GM10248 (cell line): ENCODE measurements at regions not wholly inside any gene's neighbourhood (a gene's known extent, or its start where the extent isn't known, plus 50 kb on each side); places are given as distances from the start of the nearest gene placed in this dataset.

Experiments
- CTCF ChIA-PET: fragments of 300-600 bp; sonication (Branson Sonifier 250); formaldehyde crosslinking; extraction: SDS; loops from one replicate; lab custom pipeline; 2021; ENCODE audit warnings: antibody characterized with exemption; lab: Yijun Ruan, JAX
- POLR2A ChIA-PET: fragments of 350-650 bp; sonication (Branson Sonifier 250); formaldehyde crosslinking; extraction: SDS; loops from one replicate; lab custom pipeline; 2020; ENCODE audit warnings: antibody characterized with exemption; lab: Yijun Ruan, JAX
- DNase-seq: peaks from one replicate; pipeline ENCODE4 v3.0.0; 2012; ENCODE audit errors: extremely low spot score
- TF ChIP-seq, protein P1 (sequence below): IDR thresholded peaks from 2 replicates; pipeline ENCODE4 v1.5.1; 2012; ENCODE audit warnings: mild to moderate bottlenecking, low read depth; ENCODE audit errors: extremely low read depth, missing control alignments, control extremely low read depth

GRCh38 chr2:182559623-182560022, 132.8 kb upstream of the PDE1A start:
- no peak for DNase-seq
- ChIA-PET POLR2A (no interaction called here), CTCF (interaction anchor here (1.3 kb wide), 1 partner anchor 9 kb away, joined by 6 read pairs; no protein-coding TSS in a partner anchor)
- TF ChIP-seq, protein P1, sequence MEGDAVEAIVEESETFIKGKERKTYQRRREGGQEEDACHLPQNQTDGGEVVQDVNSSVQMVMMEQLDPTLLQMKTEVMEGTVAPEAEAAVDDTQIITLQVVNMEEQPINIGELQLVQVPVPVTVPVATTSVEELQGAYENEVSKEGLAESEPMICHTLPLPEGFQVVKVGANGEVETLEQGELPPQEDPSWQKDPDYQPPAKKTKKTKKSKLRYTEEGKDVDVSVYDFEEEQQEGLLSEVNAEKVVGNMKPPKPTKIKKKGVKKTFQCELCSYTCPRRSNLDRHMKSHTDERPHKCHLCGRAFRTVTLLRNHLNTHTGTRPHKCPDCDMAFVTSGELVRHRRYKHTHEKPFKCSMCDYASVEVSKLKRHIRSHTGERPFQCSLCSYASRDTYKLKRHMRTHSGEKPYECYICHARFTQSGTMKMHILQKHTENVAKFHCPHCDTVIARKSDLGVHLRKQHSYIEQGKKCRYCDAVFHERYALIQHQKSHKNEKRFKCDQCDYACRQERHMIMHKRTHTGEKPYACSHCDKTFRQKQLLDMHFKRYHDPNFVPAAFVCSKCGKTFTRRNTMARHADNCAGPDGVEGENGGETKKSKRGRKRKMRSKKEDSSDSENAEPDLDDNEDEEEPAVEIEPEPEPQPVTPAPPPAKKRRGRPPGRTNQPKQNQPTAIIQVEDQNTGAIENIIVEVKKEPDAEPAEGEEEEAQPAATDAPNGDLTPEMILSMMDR, result no peak

DNA sequence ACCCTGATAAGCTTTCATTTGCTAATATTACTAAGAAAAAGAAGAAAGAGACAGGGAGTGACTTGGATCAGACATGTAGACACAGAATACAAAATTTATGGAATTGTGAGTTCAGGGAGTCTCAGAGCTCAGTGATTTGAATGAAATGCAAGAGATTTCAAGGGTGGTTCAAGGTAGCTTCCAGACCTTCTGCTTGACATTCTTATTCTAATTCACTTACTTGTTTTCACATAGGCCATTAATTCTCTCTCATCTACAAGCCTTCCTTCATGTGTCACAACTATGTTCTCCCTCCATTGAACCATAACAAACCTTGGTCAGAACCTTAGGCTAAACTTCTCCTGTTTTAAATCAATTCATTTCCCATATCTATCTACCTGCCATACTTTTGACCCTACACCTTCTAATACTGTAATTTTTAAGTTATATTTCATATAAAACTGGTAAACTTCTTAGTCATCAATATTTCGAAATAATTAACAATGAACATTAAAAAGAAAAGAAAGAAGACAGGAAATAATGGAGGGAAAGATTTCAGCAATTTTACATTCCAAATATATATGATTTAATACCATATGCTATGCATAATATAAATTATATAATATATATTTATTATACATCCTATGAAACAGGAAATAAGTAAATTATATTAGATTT, 139.2 kb upstream of the PDE1A start:
- POLR2A ChIA-PET, result no interaction called here
- DNase-seq, result no peak
- CTCF ChIA-PET, result no interaction called here
- TF ChIP-seq, protein P1, result no peak

GRCh38 chr2:182573553-182573952, 142.5 kb upstream of the DNAJC10 start:
- CTCF ChIA-PET, result no interaction called here

GRCh38 chr2:182577816-182578215, 138.2 kb upstream of the DNAJC10 start:
- no peak for DNase-seq
- POLR2A ChIA-PET, result interaction anchor here (0.7 kb wide), 1 partner anchor 243 kb away, joined by 3 read pairs; no protein-coding TSS in a partner anchor
- CTCF ChIA-PET, result no interaction called here
- TF ChIP-seq, protein P1, result no peak

More at GRCh38 chr2:182573553-182573952, 142.5 kb upstream of the DNAJC10 start:
- POLR2A ChIA-PET, result interaction anchor here (0.6 kb wide), 1 partner anchor 149 kb away, joined by 4 read pairs; no protein-coding TSS in a partner anchor
- TF ChIP-seq, protein P1, result no peak
- no peak for DNase-seq

DNA sequence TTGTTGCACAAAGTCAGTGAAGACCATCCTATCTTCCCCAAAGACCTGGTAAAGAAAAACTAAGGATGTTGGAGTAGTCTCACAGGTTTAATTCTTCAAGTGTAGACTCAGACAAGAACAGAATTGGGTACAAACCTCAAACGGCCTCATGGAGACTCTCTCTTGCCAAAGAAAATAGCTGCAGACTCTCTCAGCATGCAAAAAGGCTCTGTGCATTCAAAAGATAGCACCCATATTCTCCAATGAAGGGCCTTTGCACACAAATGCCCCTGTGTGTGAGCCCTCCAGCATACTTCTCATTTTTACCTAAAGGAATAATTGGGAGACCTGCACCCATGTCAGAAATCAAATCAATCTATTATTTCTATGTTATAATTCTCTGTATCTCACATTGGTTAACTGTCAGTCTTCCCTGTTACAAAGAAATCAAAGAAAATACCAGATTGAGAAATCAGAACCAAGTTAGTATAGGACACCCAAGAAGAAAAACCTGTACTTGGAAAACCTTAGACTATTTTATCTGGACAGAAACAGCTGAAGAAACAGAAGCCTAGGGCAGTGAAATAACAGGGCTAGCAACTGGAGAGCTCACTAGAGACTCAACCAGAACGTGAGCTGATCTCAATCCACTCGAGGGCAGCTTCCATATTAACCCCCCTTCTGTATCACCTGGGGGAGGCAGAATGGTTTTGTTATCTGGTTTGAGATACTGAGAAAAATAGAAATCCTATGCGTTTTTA, 134.7 kb upstream of the DNAJC10 start:
- POLR2A ChIA-PET, result no interaction called here
- CTCF ChIA-PET, result interaction anchor here (1.2 to 1.8 kb wide), 3 partner anchors 11 to 28 kb away, joined by 3 to 7 read pairs (median 4); no protein-coding TSS in a partner anchor
- TF ChIP-seq, protein P1, result no peak
- DNase-seq, result no peak

DNA sequence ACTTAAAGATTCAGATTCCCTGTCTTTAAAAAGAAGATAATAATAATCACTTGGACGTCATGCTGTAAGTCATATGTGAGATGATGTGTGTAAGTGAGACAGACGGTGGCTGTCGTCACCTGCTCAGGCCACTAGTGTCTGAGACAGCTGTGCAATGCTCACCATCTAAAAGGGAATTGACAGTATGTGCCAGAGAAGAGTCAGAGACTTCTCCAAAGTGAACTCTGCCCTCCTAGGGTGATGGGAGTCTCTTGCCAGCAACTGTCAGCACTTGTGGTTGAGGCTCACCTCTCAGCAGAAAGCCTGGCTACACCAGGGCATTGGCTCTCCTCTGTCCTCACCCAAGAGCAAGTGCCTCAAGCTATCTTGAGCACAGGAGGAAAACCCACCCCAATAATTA, 131.6 kb upstream of the DNAJC10 start:
- POLR2A ChIA-PET, result no interaction called here
- no peak for DNase-seq
- TF ChIP-seq, protein P1, result no peak
- CTCF ChIA-PET, result interaction anchor here (0.9 to 1.6 kb wide), 4 partner anchors 13 to 343 kb away, joined by 3 to 5 read pairs (median 4); no protein-coding TSS in a partner anchor
